Suprapubic skin (tissue), 3 donors: ENCODE measurements at regions not wholly inside any gene's neighbourhood (a gene's known extent, or its start where the extent isn't known, plus 50 kb on each side); places are given as distances from the start of the nearest gene placed in this dataset.

Experiments
- EP300 ChIP-seq: sonication (generic); formaldehyde crosslinking; IDR thresholded peaks from one replicate; pipeline ENCODE4 v1.6.1; 2017; ENCODE audit warnings: antibody characterized with exemption
- POLR2A ChIP-seq, 2 donors: fragments of 450-650 bp; IDR thresholded peaks; one replicate each; pipeline ENCODE4 v1.6.1; 2017; ENCODE audit warnings: antibody characterized with exemption in 2 of 2, mild to moderate bottlenecking in 2 of 2, moderate library complexity in 2 of 2
- TF ChIP-seq, protein P1 (sequence below), 2 donors: fragments of 200-600 bp in 1 of 2; fragments of 450-650 bp in 1 of 2; sonication (generic) in 1 of 2; IDR thresholded peaks; one replicate each; pipeline ENCODE4 v1.5.1; 2016 to 2019; ENCODE audit warnings: antibody characterized with exemption in 2 of 2, mild to moderate bottlenecking in 1 of 2, moderate library complexity in 1 of 2

GRCh38 chr16:17014484-17015121 lies 456.2 kb downstream of the XYLT1 start:
- TF ChIP-seq EP300: no peak
- TF ChIP-seq, protein P1, sequence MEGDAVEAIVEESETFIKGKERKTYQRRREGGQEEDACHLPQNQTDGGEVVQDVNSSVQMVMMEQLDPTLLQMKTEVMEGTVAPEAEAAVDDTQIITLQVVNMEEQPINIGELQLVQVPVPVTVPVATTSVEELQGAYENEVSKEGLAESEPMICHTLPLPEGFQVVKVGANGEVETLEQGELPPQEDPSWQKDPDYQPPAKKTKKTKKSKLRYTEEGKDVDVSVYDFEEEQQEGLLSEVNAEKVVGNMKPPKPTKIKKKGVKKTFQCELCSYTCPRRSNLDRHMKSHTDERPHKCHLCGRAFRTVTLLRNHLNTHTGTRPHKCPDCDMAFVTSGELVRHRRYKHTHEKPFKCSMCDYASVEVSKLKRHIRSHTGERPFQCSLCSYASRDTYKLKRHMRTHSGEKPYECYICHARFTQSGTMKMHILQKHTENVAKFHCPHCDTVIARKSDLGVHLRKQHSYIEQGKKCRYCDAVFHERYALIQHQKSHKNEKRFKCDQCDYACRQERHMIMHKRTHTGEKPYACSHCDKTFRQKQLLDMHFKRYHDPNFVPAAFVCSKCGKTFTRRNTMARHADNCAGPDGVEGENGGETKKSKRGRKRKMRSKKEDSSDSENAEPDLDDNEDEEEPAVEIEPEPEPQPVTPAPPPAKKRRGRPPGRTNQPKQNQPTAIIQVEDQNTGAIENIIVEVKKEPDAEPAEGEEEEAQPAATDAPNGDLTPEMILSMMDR (IDR thresholded peaks at IDR 0.05): no peak
- no peak for TF ChIP-seq POLR2A (IDR thresholded peaks at IDR 0.05)
